DND-41 (cell line): ENCODE measurements at regions not wholly inside any gene's neighbourhood (a gene's known extent, or its start where the extent isn't known, plus 50 kb on each side); places are given as distances from the start of the nearest gene placed in this dataset.

Source experiments
- CTCF ChIP-seq: IDR thresholded peaks from 2 replicates; pipeline ENCODE4 v1.5.1; 2012; ENCODE audit warnings: borderline replicate concordance, low read length, moderate library complexity, mild to moderate bottlenecking; ENCODE audit not compliant: poor library complexity, severe bottlenecking; ENCODE audit errors: extremely low read depth
- EZH2 ChIP-seq: IDR thresholded peaks from 3 replicates; pipeline ENCODE4 v1.6.1; 2012; ENCODE audit warnings: borderline replicate concordance, low read depth, mild to moderate bottlenecking, moderate library complexity, low read length, inconsistent platforms; ENCODE audit not compliant: severe bottlenecking

DNA sequence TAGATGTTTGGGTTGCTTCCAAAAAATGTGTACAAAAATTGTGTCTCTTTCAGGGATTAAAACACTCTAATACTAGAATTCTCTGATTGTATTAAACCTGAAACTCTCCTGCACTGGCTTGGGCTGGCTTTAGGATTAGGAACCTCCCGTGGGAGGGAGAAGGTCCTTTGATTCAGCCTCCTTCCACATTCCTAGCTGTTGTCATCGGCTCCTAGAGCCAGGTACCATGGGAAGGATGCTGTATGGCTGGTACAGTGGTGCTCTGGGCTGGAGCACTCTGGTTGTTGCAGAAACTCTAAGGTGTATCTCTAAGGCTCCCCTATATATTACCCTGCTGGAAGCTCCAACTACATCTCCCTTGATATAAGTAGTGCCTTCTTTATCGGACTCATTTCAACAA lies 245.2 kb upstream of the FOXK1 start:
- TF ChIP-seq CTCF (no peak), EZH2 (no peak)
